ENCODE measurements at regions not wholly inside any gene's neighbourhood (a gene's known extent, or its start where the extent isn't known, plus 50 kb on each side); places are given as distances from the start of the nearest gene placed in this dataset.

DNA sequence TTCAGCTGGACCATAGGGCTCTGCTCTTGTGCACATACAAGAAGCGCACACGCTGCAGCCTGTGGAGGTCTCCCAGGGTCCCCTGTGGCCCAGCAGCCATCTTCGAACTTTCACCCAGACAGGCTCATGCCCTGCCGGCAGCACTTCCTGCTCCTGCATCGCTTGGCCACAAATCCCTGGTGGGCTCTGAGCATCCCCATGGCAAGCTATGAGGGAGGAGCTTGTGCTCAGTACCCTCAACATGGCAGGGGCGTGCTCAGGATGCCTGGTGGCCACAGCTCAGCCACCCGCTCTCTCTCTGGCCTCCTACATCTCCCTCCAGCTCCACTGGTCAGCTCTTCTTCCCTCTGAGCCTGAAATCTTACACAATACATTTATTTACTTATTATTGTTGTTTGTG is 63.7 kb downstream of the IRX2 start:
- TF ChIP-seq POLR2A (IDR thresholded peaks at IDR 0.05) (no peak), POLR2AphosphoS5 (IDR thresholded peaks at IDR 0.05) (no peak)
- TF ChIP-seq, protein P1, sequence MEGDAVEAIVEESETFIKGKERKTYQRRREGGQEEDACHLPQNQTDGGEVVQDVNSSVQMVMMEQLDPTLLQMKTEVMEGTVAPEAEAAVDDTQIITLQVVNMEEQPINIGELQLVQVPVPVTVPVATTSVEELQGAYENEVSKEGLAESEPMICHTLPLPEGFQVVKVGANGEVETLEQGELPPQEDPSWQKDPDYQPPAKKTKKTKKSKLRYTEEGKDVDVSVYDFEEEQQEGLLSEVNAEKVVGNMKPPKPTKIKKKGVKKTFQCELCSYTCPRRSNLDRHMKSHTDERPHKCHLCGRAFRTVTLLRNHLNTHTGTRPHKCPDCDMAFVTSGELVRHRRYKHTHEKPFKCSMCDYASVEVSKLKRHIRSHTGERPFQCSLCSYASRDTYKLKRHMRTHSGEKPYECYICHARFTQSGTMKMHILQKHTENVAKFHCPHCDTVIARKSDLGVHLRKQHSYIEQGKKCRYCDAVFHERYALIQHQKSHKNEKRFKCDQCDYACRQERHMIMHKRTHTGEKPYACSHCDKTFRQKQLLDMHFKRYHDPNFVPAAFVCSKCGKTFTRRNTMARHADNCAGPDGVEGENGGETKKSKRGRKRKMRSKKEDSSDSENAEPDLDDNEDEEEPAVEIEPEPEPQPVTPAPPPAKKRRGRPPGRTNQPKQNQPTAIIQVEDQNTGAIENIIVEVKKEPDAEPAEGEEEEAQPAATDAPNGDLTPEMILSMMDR (IDR thresholded peaks at IDR 0.05 in 8 of 11, conservative IDR thresholded peaks at IDR 0.05 in 3 of 11): no peak

Data from spleen (tissue), 7 donors.